Activated naive CD8-positive, alpha-beta T cell (primary cell): ENCODE measurements at regions not wholly inside any gene's neighbourhood (a gene's known extent, or its start where the extent isn't known, plus 50 kb on each side); places are given as distances from the start of the nearest gene placed in this dataset.

Source experiments
- H3K27ac Mint-ChIP-seq: one replicate; pipeline ENCODE4 v1.8.0; 2021; ENCODE audit warnings: mixed read lengths
- H3K27me3 Mint-ChIP-seq: one replicate; pipeline ENCODE4 v1.8.0; 2021; ENCODE audit warnings: mixed read lengths
- H3K36me3 Mint-ChIP-seq: one replicate; pipeline ENCODE4 v1.8.0; 2021; ENCODE audit warnings: mixed read lengths
- H3K4me1 Mint-ChIP-seq: one replicate; pipeline ENCODE4 v1.8.0; 2021; ENCODE audit warnings: low read depth, mixed read lengths
- H3K4me3 Mint-ChIP-seq: one replicate; pipeline ENCODE4 v1.8.0; 2021; ENCODE audit warnings: mild to moderate bottlenecking, mixed read lengths
- H3K9me3 Mint-ChIP-seq: one replicate; pipeline ENCODE4 v1.8.0; 2021; ENCODE audit warnings: low read depth, mixed read lengths

GRCh38 chr6:138571181-138571580 is 71.9 kb upstream of the NHSL1 start:
- no peaks in the 10 kb centered on the region for H3K9me3 Mint-ChIP-seq
- H3K4me1 Mint-ChIP-seq, result peaks cover 3% of the 10 kb centered on the region
- no peak overlapping the region for H3K27ac Mint-ChIP-seq
- H3K36me3 Mint-ChIP-seq, result no peaks in the 10 kb centered on the region
- H3K27me3 Mint-ChIP-seq, result peaks cover 8% of the 10 kb centered on the region
- no peak overlapping the region for H3K4me3 Mint-ChIP-seq

- peaks cover 8% of the 10 kb centered on the region for H3K27me3 Mint-ChIP-seq
- H3K4me1 Mint-ChIP-seq, result peaks cover 3% of the 10 kb centered on the region
- H3K36me3 Mint-ChIP-seq, result no peaks in the 10 kb centered on the region
- H3K4me3 Mint-ChIP-seq, result no peak overlapping the region
- no peaks in the 10 kb centered on the region for H3K9me3 Mint-ChIP-seq
- H3K27ac Mint-ChIP-seq, result no peak overlapping the region
These were observed 72.4 kb upstream of the NHSL1 start for GRCh38 chr6:138571585-138572166.

- peaks cover 3% of the 10 kb centered on the region for H3K4me1 Mint-ChIP-seq
- no peaks in the 10 kb centered on the region for H3K36me3 Mint-ChIP-seq
- H3K9me3 Mint-ChIP-seq, result no peaks in the 10 kb centered on the region
- H3K27ac Mint-ChIP-seq, result no peak overlapping the region
- peaks cover 8% of the 10 kb centered on the region for H3K27me3 Mint-ChIP-seq
- peak overlapping the region; percentile 6 for H3K4me3 Mint-ChIP-seq
These were observed 73.0 kb upstream of the NHSL1 start for GRCh38 chr6:138572167-138572875.

- Mint-ChIP-seq H3K9me3 (no peaks in the 10 kb centered on the region), H3K4me1 (peaks cover 3% of the 10 kb centered on the region), H3K36me3 (no peaks in the 10 kb centered on the region), H3K4me3 (no peak overlapping the region), H3K27ac (no peak overlapping the region), H3K27me3 (peaks cover 8% of the 10 kb centered on the region)
These were observed 73.6 kb upstream of the NHSL1 start for GRCh38 chr6:138572885-138573284.

- H3K36me3 Mint-ChIP-seq, result no peaks in the 10 kb centered on the region
- peaks cover 3% of the 10 kb centered on the region for H3K4me1 Mint-ChIP-seq
- H3K27ac Mint-ChIP-seq, result no peak overlapping the region
- peaks cover 4% of the 10 kb centered on the region for H3K27me3 Mint-ChIP-seq
- no peak overlapping the region for H3K4me3 Mint-ChIP-seq
- no peaks in the 10 kb centered on the region for H3K9me3 Mint-ChIP-seq
These were observed 76.0 kb upstream of the NHSL1 start for GRCh38 chr6:138575257-138575656.

GRCh38 chr6:138576313-138576712 is 77.0 kb upstream of the NHSL1 start:
- Mint-ChIP-seq H3K27me3 (peaks cover 4% of the 10 kb centered on the region), H3K4me1 (peaks cover 3% of the 10 kb centered on the region), H3K36me3 (no peaks in the 10 kb centered on the region), H3K27ac (no peak overlapping the region), H3K4me3 (no peak overlapping the region), H3K9me3 (no peaks in the 10 kb centered on the region)

GRCh38 chr6:138577151-138577915 is 78.0 kb upstream of the NHSL1 start:
- Mint-ChIP-seq H3K27me3 (peaks cover 4% of the 10 kb centered on the region), H3K4me3 (no peak overlapping the region), H3K36me3 (no peaks in the 10 kb centered on the region), H3K9me3 (no peaks in the 10 kb centered on the region), H3K27ac (no peak overlapping the region), H3K4me1 (peaks cover 1% of the 10 kb centered on the region)

- Mint-ChIP-seq H3K4me3 (no peak overlapping the region), H3K36me3 (no peaks in the 10 kb centered on the region), H3K4me1 (no peaks in the 10 kb centered on the region), H3K27me3 (no peaks in the 10 kb centered on the region), H3K9me3 (no peaks in the 10 kb centered on the region), H3K27ac (no peak overlapping the region)
These were observed 80.7 kb upstream of the NHSL1 start for GRCh38 chr6:138580040-138580439.

- Mint-ChIP-seq H3K4me1 (no peaks in the 10 kb centered on the region), H3K4me3 (no peak overlapping the region), H3K27ac (no peak overlapping the region), H3K9me3 (no peaks in the 10 kb centered on the region), H3K36me3 (no peaks in the 10 kb centered on the region), H3K27me3 (no peaks in the 10 kb centered on the region)
These were observed 81.5 kb upstream of the NHSL1 start for GRCh38 chr6:138580801-138581200.

GRCh38 chr6:138582573-138582972 is 83.3 kb upstream of the NHSL1 start:
- H3K4me1 Mint-ChIP-seq, result no peaks in the 10 kb centered on the region
- H3K9me3 Mint-ChIP-seq, result no peaks in the 10 kb centered on the region
- H3K27ac Mint-ChIP-seq, result no peak overlapping the region
- H3K36me3 Mint-ChIP-seq, result no peaks in the 10 kb centered on the region
- no peak overlapping the region for H3K4me3 Mint-ChIP-seq
- H3K27me3 Mint-ChIP-seq, result no peaks in the 10 kb centered on the region

GRCh38 chr6:138586638-138587037 is 87.3 kb upstream of the NHSL1 start:
- Mint-ChIP-seq H3K36me3 (no peaks in the 10 kb centered on the region), H3K27ac (no peak overlapping the region)

GRCh38 chr6:138588805-138589434 is 89.6 kb upstream of the NHSL1 start:
- H3K4me3 Mint-ChIP-seq, result no peak overlapping the region
- no peaks in the 10 kb centered on the region for H3K27me3 Mint-ChIP-seq
- peaks cover 18% of the 10 kb centered on the region for H3K4me1 Mint-ChIP-seq
- no peak overlapping the region for H3K27ac Mint-ChIP-seq
- H3K9me3 Mint-ChIP-seq, result no peaks in the 10 kb centered on the region
- no peaks in the 10 kb centered on the region for H3K36me3 Mint-ChIP-seq

More at GRCh38 chr6:138586638-138587037, 87.3 kb upstream of the NHSL1 start:
- Mint-ChIP-seq H3K4me1 (peaks cover 4% of the 10 kb centered on the region), H3K4me3 (no peak overlapping the region), H3K9me3 (no peaks in the 10 kb centered on the region), H3K27me3 (no peaks in the 10 kb centered on the region)

GRCh38 chr6:138590796-138591709 is 91.8 kb upstream of the NHSL1 start:
- peaks cover 20% of the 10 kb centered on the region for H3K4me1 Mint-ChIP-seq
- H3K27ac Mint-ChIP-seq, result no peak overlapping the region
- no peaks in the 10 kb centered on the region for H3K9me3 Mint-ChIP-seq
- H3K27me3 Mint-ChIP-seq, result no peaks in the 10 kb centered on the region
- H3K36me3 Mint-ChIP-seq, result no peaks in the 10 kb centered on the region
- H3K4me3 Mint-ChIP-seq, result no peak overlapping the region

- Mint-ChIP-seq H3K27ac (peak overlapping the region; percentile 18), H3K4me3 (peak overlapping the region; percentile 73), H3K27me3 (no peaks in the 10 kb centered on the region), H3K9me3 (no peaks in the 10 kb centered on the region), H3K36me3 (no peaks in the 10 kb centered on the region), H3K4me1 (peaks cover 20% of the 10 kb centered on the region)
These were observed 93.4 kb upstream of the NHSL1 start for GRCh38 chr6:138592749-138593123.
